ENCODE measurements at regions not wholly inside any gene's neighbourhood (a gene's known extent, or its start where the extent isn't known, plus 50 kb on each side); places are given as distances from the start of the nearest gene placed in this dataset.

GRCh38 chr7:28304290-28304689, 108.0 kb upstream of the CREB5 start:
- Mint-ChIP-seq H3K4me1 (no peaks in the 10 kb centered on the region), H3K27me3 (peaks cover under 1 to 5% of the 10 kb centered on the region in 2 donors), H3K36me3 (no peaks in the 10 kb centered on the region), H3K27ac (no peak overlapping the region), H3K9me3 (no peaks in the 10 kb centered on the region), H3K4me3 (no peak overlapping the region)
- Histone ChIP-seq H3K4me1 (ENCODE audit: control insufficient read depth in 1 of 2, extremely low read depth in 1 of 2, insufficient read depth in 2 of 2, low read length in 2 of 2) (no peaks in the 10 kb centered on the region), H3K9me3 (no peaks in the 10 kb centered on the region), H3K4me3 (ENCODE audit: control insufficient read depth in 1 of 2, extremely low read depth in 1 of 2, low read length in 1 of 2) (no peak overlapping the region), H3K27me3 (replicated peaks in 1 of 2; ENCODE audit: control insufficient read depth in 2 of 2, extremely low read depth in 1 of 2, insufficient read depth in 2 of 2, low read length in 1 of 2) (no peaks in the 10 kb centered on the region), H3K27ac (ENCODE audit: low read length) (no peak overlapping the region), H3K36me3 (ENCODE audit: control insufficient read depth in 2 of 2, extremely low read depth in 1 of 2, insufficient read depth in 1 of 2, low read length in 1 of 2) (no peaks in the 10 kb centered on the region)
- DNase-seq (no peak), ATAC-seq (replicated peaks in 1 of 4) (no peak)
- POLR2A ChIA-PET: interaction anchor here in 1 of 2 donors (0.6 kb wide), 1 partner anchor 52 kb away, joined by 4 read pairs; no protein-coding TSS in a partner anchor
- CTCF ChIA-PET: interaction anchor here in 1 of 2 donors (0.7 kb wide), 1 partner anchor 368 kb away, joined by 3 read pairs; no protein-coding TSS in a partner anchor

DNA sequence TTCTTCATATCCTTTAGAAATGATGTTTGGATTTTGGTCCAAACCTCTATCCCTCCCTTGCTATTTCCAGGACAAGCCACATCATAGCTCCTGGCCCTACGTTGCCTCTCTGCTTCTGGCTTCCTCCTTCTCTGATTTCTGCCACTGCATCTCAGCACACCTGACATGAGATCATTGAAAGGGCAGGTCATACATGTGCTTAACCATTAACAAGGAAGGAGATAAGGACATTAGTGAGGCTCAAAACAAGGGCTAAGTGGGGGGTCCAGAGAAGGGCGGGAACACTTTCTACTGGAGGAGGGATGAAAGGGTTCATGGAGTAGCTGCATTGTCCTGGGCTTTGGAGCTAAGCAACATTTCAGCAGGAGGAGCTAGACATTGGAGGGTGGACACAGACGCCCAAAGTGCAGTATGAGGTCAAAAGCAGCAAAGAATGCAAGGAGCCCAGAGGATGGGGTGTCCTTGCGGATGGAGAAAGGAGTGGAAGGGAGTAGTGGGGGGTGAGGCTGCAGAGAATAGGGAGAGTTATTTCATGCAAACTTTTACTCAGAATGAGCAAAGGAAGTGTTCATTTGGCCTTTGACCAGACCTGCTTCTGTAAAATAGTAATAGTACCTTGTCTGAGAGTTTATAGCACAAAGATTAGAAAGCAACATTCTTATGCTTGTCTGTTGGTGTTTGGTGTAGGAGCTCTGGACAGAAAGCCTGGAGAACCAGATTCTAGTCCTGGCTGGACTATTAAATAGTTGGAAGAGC, 102.4 kb upstream of the CREB5 start:
- Mint-ChIP-seq H3K36me3 (no peaks in the 10 kb centered on the region), H3K9me3 (no peaks in the 10 kb centered on the region), H3K27me3 (peaks cover 25 to 35% of the 10 kb centered on the region in 2 donors), H3K27ac (no peak overlapping the region), H3K4me1 (no peaks in the 10 kb centered on the region), H3K4me3 (no peak overlapping the region)
- Histone ChIP-seq H3K36me3 (ENCODE audit: control insufficient read depth in 2 of 2, extremely low read depth in 1 of 2, insufficient read depth in 1 of 2, low read length in 1 of 2) (no peaks in the 10 kb centered on the region), H3K9me3 (no peaks in the 10 kb centered on the region), H3K27ac (ENCODE audit: low read length) (no peak overlapping the region), H3K4me3 (ENCODE audit: control insufficient read depth in 1 of 2, extremely low read depth in 1 of 2, low read length in 1 of 2) (no peak overlapping the region), H3K27me3 (replicated peaks in 1 of 2; ENCODE audit: control insufficient read depth in 2 of 2, extremely low read depth in 1 of 2, insufficient read depth in 2 of 2, low read length in 1 of 2) (peaks cover 0 to 4% of the 10 kb centered on the region in 2 experiments), H3K4me1 (ENCODE audit: control insufficient read depth in 1 of 2, extremely low read depth in 1 of 2, insufficient read depth in 2 of 2, low read length in 2 of 2) (no peaks in the 10 kb centered on the region)
- 64% methylated on average over 4 of the region's 4 CpGs for WGBS (ENCODE audit: insufficient coverage)
- POLR2A ChIA-PET: no interaction called here
- CTCF ChIA-PET: no interaction called here
- DNase-seq (no peak), ATAC-seq (replicated peaks in 1 of 4) (no peak)

DNA sequence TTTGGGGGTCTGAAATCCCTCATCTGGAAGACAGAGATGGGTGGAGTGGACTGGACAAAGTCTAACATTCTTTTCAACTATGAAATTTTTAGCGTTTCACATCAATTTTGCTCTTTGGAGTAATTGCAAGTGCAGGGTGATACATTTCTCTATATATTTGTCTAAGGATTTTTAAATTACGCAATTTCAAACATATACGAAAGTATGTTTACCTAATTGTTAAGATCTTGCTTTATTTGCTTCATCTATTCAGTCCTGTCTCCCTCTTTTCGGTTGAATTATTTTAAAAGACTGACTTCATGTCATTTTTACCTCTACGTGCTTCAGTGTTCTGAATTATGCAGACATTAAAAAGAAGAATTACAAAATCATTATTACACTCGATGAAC, 101.9 kb upstream of the CREB5 start:
- Mint-ChIP-seq H3K27me3 (peaks cover 28 to 40% of the 10 kb centered on the region in 2 donors), H3K4me1 (no peaks in the 10 kb centered on the region), H3K9me3 (no peaks in the 10 kb centered on the region), H3K4me3 (no peak overlapping the region), H3K27ac (no peak overlapping the region), H3K36me3 (no peaks in the 10 kb centered on the region)
- WGBS (ENCODE audit: insufficient coverage): no CpG with 5 or more reads among the region's 6 CpGs
- Histone ChIP-seq H3K27ac (ENCODE audit: low read length) (no peak overlapping the region), H3K27me3 (replicated peaks in 1 of 2; ENCODE audit: control insufficient read depth in 2 of 2, extremely low read depth in 1 of 2, insufficient read depth in 2 of 2, low read length in 1 of 2) (peaks cover 0 to 7% of the 10 kb centered on the region in 2 experiments), H3K4me1 (ENCODE audit: control insufficient read depth in 1 of 2, extremely low read depth in 1 of 2, insufficient read depth in 2 of 2, low read length in 2 of 2) (no peaks in the 10 kb centered on the region), H3K9me3 (no peaks in the 10 kb centered on the region), H3K36me3 (ENCODE audit: control insufficient read depth in 2 of 2, extremely low read depth in 1 of 2, insufficient read depth in 1 of 2, low read length in 1 of 2) (no peaks in the 10 kb centered on the region), H3K4me3 (ENCODE audit: control insufficient read depth in 1 of 2, extremely low read depth in 1 of 2, low read length in 1 of 2) (no peak overlapping the region)
- no peak for DNase-seq
- ChIA-PET POLR2A (no interaction called here), CTCF (no interaction called here)
- ATAC-seq (replicated peaks in 1 of 4): no peak

DNA sequence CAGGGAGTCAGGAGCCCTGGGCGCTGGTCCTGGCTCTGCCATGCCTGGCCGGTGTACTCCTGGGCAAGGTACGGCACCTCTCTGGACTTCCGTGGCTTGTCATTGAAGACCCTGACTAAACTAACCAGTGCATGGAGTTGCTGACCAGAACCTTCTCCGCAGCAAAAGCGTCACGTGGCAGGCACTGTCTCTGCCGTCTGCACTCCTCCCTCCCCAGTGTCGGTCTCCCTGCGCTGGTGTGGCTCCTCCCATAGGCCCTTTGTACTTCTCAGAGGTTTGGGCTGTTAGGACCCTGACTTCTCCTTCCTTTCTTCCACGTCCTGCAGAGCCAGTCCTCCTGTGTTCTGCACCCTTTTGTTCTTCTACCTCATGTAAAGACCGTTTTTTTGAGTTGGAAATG, 100.6 kb upstream of the CREB5 start:
- H3K4me1 Mint-ChIP-seq: no peaks in the 10 kb centered on the region
- Histone ChIP-seq H3K9me3 (no peaks in the 10 kb centered on the region), H3K4me3 (ENCODE audit: control insufficient read depth in 1 of 2, extremely low read depth in 1 of 2, low read length in 1 of 2) (no peak overlapping the region), H3K27ac (ENCODE audit: low read length) (no peak overlapping the region), H3K36me3 (ENCODE audit: control insufficient read depth in 2 of 2, extremely low read depth in 1 of 2, insufficient read depth in 1 of 2, low read length in 1 of 2) (no peaks in the 10 kb centered on the region), H3K27me3 (replicated peaks in 1 of 2; ENCODE audit: control insufficient read depth in 2 of 2, extremely low read depth in 1 of 2, insufficient read depth in 2 of 2, low read length in 1 of 2) (peaks cover 0 to 17% of the 10 kb centered on the region in 2 experiments), H3K4me1 (ENCODE audit: control insufficient read depth in 1 of 2, extremely low read depth in 1 of 2, insufficient read depth in 2 of 2, low read length in 2 of 2) (no peaks in the 10 kb centered on the region)
- no peak for ATAC-seq (replicated peaks in 1 of 4)
- H3K36me3 Mint-ChIP-seq: no peaks in the 10 kb centered on the region
- H3K4me3 Mint-ChIP-seq: no peak overlapping the region
- ChIA-PET POLR2A (interaction anchor here in 1 of 2 donors (0.6 kb wide), 1 partner anchor 93 kb away, joined by 4 read pairs; no protein-coding TSS in a partner anchor), CTCF (no interaction called here)
- peaks cover 32 to 43% of the 10 kb centered on the region in 2 donors for H3K27me3 Mint-ChIP-seq
- 84% methylated on average over 10 of the region's 12 CpGs for WGBS (ENCODE audit: insufficient coverage)
- no peak for DNase-seq
- H3K9me3 Mint-ChIP-seq: no peaks in the 10 kb centered on the region
- H3K27ac Mint-ChIP-seq: no peak overlapping the region

DNA sequence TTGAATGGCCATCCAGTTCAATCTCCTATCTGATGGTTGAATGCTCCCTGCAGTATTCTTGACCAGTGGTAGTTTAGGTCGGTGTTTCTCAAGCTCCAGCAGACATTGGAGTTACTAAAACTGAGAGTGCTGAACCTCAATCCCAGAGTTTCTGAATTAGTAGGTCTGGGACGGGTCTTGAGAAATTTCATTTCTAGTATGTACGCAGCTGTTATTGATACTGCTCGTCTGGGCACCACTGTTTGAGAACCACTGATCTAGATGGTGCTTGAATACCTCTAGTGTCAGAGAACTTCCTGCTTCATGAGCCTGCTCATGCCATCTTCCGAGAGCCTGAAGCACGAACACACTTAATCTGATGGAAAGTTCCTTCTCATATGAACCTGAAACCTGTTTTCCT, 99.4 kb upstream of the CREB5 start:
- Mint-ChIP-seq H3K4me1 (no peaks in the 10 kb centered on the region), H3K9me3 (no peaks in the 10 kb centered on the region), H3K36me3 (no peaks in the 10 kb centered on the region), H3K4me3 (no peak overlapping the region), H3K27ac (no peak overlapping the region), H3K27me3 (peaks cover 35 to 43% of the 10 kb centered on the region in 2 donors)
- peaks cover 0 to 17% of the 10 kb centered on the region in 2 experiments for H3K27me3 ChIP-seq (replicated peaks in 1 of 2; ENCODE audit: control insufficient read depth in 2 of 2, extremely low read depth in 1 of 2, insufficient read depth in 2 of 2, low read length in 1 of 2)
- H3K9me3 ChIP-seq: no peaks in the 10 kb centered on the region
- WGBS (ENCODE audit: insufficient coverage): 44% methylated on average over 4 of the region's 6 CpGs
- DNase-seq: no peak
- H3K27ac ChIP-seq (ENCODE audit: low read length): no peak overlapping the region
- no peak for ATAC-seq (replicated peaks in 1 of 4)
- no peak overlapping the region for H3K4me3 ChIP-seq (ENCODE audit: control insufficient read depth in 1 of 2, extremely low read depth in 1 of 2, low read length in 1 of 2)
- CTCF ChIA-PET: no interaction called here
- POLR2A ChIA-PET: no interaction called here
- no peaks in the 10 kb centered on the region for H3K36me3 ChIP-seq (ENCODE audit: control insufficient read depth in 2 of 2, extremely low read depth in 1 of 2, insufficient read depth in 1 of 2, low read length in 1 of 2)
- no peaks in the 10 kb centered on the region for H3K4me1 ChIP-seq (ENCODE audit: control insufficient read depth in 1 of 2, extremely low read depth in 1 of 2, insufficient read depth in 2 of 2, low read length in 2 of 2)

DNA sequence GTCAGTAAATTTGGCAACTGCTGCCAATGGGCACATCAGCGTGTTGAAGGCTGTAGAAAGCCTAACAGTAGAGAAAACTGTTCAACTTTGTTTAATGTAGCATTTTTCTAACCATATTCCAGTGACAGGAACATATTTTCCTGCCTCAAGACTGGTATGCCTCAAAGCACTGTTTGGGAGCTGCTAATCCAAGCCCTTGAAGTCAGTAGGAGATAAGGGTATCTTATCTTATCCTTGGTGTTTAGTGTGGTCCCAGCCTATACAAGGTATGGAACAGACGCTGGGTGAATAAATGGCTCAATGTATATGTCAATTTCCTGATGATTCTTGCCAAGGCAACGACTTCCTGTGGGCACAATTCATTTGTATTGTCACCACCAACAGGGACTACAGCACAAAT, 97.5 kb upstream of the CREB5 start:
- ChIA-PET POLR2A (no interaction called here), CTCF (no interaction called here)
- Mint-ChIP-seq H3K27me3 (peaks cover 30 to 34% of the 10 kb centered on the region in 2 donors), H3K9me3 (no peaks in the 10 kb centered on the region), H3K36me3 (no peaks in the 10 kb centered on the region), H3K4me1 (no peaks in the 10 kb centered on the region), H3K4me3 (no peak overlapping the region), H3K27ac (no peak overlapping the region)
- H3K36me3 ChIP-seq (ENCODE audit: control insufficient read depth in 2 of 2, extremely low read depth in 1 of 2, insufficient read depth in 1 of 2, low read length in 1 of 2): no peaks in the 10 kb centered on the region
- H3K27ac ChIP-seq (ENCODE audit: low read length): no peak overlapping the region
- H3K27me3 ChIP-seq (replicated peaks in 1 of 2; ENCODE audit: control insufficient read depth in 2 of 2, extremely low read depth in 1 of 2, insufficient read depth in 2 of 2, low read length in 1 of 2): peaks cover 0 to 17% of the 10 kb centered on the region in 2 experiments
- WGBS (ENCODE audit: insufficient coverage): no CpG with 5 or more reads among the region's 3 CpGs
- ATAC-seq (replicated peaks in 1 of 4) (no peak), DNase-seq (no peak)
- H3K4me1 ChIP-seq (ENCODE audit: control insufficient read depth in 1 of 2, extremely low read depth in 1 of 2, insufficient read depth in 2 of 2, low read length in 2 of 2): no peaks in the 10 kb centered on the region
- H3K4me3 ChIP-seq (ENCODE audit: control insufficient read depth in 1 of 2, extremely low read depth in 1 of 2, low read length in 1 of 2): no peak overlapping the region
- no peaks in the 10 kb centered on the region for H3K9me3 ChIP-seq
